ENCODE measurements at regions not wholly inside any gene's neighbourhood (a gene's known extent, or its start where the extent isn't known, plus 50 kb on each side); places are given as distances from the start of the nearest gene placed in this dataset.
"Not testable (repeated sequence)": the region's sequence is repeated elsewhere in the genome, so short reads cannot be mapped to it uniquely, and the experiment has no call there.

DNA sequence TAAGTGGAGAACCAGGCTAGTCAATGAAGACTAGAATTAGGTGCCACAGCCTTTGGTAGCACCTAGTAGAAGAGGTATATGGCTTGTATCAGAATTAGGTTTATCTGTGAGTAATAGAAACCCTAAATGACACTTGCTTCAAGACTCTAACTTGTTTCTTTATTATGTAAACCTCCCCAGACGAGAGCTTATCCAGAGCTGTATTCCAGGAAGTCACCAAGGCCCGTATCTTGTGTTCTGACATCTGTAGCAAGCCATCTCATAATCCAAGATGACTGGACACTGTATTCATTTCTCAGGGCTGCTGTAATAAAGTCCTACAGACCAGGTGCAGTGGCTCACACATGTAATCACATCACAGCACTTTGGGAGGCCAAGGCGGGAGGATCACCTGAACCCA lies 56.7 kb upstream of the PPP1R12A start:
- no peak for DNase-seq (ENCODE audit: low spot score)

DNA sequence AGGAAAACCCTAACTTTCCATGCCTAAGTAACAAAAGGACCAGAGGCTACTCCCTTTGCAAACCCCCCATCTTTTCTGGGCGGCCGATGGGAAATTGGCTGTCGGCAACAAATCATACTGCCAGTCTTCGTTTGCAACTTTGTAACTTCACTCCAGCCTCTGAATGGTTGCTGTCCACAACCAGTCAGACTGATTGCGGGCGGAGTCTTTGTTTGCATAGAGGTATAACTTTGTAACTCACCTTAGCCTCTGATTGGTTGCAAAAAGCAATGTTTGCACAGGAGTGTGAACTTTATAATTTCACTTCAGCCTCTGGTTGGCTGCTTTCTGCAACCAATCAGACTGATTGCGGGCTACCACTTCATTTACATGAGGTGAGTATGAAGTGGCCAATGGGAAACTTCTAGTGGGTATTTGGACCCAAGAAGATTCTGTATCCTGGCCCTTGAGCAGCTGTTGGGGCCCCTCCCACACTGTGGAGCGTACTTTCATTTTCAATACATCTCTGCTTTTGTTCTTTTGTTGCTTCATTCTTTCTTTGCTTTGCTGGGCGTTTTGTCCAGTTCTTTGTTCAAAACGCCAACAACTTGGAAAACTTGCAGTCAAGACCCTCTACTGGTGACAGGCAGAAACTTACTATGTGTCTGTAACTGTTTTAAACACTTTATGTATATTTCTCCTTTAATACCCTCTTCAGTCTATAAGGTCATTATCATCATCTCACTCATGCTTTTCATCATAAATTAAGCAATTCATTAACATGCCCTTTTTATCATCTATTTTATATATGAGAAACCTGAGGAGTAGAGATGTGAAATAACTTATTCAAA lies 55.8 kb upstream of the PPP1R12A start:
- DNase-seq (ENCODE audit: low spot score) = not testable (repeated sequence)

DNA sequence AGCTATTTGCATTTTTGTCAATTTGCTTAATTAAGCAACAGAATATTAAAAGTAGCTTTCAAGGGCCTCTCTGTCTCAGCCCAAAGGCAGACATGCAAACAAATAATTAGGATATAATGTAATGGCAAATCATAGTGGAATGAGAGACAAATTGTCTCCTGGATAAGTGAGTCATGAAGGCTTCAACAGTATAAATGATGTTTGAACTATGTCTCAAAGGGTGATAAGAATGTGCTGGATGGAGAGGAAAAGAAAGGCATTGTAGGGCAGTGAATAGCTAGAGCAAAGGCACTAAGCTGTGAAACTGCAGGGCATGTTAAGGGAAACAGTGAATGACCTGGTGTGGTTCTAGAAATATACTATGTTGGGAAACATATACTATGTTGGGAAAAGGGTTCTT lies 53.5 kb upstream of the PPP1R12A start:
- no peak for DNase-seq (ENCODE audit: low spot score)

DNA sequence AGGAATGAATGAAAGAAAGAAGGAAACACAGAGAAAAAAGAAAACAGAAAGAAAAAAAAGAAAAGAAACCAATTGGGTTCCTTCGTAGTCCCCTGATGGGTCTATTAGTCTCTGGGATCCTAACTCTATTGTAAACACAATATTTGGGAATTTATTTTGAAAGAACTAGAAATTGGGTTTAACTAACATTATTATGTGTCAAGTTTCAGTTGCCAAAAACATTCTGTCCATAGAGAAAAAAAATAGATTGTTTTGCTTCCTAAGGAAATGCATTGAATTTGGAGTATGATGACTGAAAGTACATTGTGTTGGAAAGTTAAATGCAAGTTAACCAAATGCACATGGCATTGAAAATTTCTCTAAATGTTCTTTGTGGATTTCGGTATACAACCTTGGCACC lies 52.8 kb upstream of the PPP1R12A start:
- DNase-seq (ENCODE audit: low spot score) = no peak

All from activated CD4-positive, alpha-beta T cell treated with anti-CD3 and anti-CD28 coated beads, Interleukin-2, Interleukin-4, amounts not matched to agents 100 ng/mL and 50 ng/mL, durations not matched to agents 16 hours and 8 hours (primary cell).